CD4-positive, alpha-beta T cell treated with Interleukin-4 for 1 hour (primary cell): ENCODE measurements at regions not wholly inside any gene's neighbourhood (a gene's known extent, or its start where the extent isn't known, plus 50 kb on each side); places are given as distances from the start of the nearest gene placed in this dataset.
"Not testable (repeated sequence)": the region's sequence is repeated elsewhere in the genome, so short reads cannot be mapped to it uniquely, and the experiment has no call there.

Experiments used
- DNase-seq, 2 donors: peaks; one replicate each; pipeline ENCODE4 v3.0.0-alpha.2; 2020 to 2022

DNA sequence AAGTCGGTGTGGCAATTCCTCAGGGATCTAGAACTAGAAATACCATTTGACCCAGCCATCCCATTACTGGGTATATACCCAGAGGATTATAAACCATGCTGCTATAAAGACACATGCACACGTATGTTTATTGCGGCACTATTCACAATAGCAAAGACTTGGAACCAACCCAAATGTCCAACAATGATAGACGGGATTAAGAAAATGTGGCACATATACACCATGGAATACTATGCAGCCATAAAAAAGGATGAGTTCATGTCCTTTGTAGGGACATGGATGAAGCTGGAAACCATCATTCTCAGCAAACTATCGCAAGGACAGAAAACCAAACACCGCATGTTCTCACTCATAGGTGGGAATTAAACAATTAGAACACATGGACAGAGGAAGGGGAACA is 80.6 kb upstream of the ST3GAL5 start:
- not testable (repeated sequence) for DNase-seq

GRCh38 chr2:85965770-85966169 is 77.0 kb upstream of the ST3GAL5 start:
- not testable (repeated sequence) for DNase-seq

DNA sequence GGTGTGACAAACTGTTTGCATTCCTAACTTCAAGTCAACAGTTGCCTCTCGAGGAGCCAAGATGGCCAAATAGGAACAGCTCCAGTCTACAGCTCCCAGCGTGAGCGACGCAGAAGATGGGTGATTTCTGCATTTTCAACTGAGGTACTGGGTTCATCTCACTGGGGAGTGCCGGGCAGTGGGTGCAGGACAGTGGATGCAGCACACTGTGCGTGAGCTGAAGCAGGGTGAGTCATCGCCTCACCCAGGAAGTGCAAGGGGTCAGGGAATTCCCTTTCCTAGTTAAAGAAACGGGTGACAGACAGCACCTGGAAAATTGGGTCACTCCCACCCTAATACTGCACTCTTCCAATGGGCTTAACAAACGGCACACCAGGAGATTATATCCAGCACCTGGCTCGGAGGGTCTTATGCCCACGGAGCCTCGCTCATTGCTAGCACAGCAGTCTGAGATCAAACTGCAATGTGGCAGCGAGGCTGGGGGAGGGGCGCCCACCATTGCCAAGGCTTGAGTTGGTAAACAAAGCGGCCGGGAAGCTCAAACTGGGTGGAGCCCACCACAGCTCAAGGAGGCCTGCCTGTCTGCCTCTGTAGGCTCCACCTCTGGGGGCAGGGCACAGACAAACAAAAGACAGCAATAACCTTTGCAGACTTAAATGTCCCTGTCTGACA is 75.1 kb upstream of the ST3GAL5 start:
- peak; percentile 3 to 31 for DNase-seq

- DNase-seq, result no peak
Measured at GRCh38 chr2:85963068-85963467, 74.3 kb upstream of the ST3GAL5 start.

GRCh38 chr2:85961754-85962153 is 73.0 kb upstream of the ST3GAL5 start:
- no peak for DNase-seq

- no peak for DNase-seq
Measured at GRCh38 chr2:85961053-85961452, 72.3 kb upstream of the ST3GAL5 start.

DNA sequence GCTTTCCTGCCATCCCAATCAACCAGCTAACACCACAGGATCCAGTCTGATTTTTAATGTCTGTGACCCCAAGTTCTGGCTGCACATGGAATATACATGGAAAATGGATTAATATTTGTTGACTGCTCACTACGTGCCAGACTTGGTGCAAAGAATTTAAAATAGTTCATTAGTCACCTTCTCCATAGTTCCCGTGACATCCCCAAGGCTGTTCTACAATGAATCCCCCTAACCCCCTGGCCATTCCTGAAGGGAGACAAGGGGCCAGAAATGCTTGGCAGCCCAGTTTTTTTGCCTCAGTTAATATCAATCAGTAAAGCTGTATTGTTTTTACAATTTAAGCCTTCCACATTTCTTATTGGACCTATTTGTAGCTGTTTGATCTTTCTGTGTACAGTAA is 71.0 kb upstream of the ST3GAL5 start:
- no peak for DNase-seq

DNA sequence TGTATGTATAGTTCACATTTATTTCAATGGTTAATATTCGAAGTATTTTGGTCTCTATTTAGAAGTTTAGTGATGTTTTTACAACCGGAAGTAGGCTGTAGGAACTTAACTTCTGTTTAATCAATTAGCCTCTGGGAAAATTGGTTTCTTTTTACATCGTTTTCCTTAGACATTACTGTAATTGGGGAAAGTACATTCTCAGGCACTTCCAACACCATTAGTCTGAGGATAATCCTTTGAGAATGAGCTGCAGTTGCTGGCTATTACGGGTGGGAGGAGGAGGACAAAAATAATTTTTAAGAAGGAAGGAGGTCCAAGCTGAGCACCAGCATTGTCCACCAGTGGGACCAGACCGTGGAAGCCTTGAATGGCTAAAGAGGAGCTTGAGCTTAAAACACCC is 70.4 kb upstream of the ST3GAL5 start:
- DNase-seq, result no peak

DNA sequence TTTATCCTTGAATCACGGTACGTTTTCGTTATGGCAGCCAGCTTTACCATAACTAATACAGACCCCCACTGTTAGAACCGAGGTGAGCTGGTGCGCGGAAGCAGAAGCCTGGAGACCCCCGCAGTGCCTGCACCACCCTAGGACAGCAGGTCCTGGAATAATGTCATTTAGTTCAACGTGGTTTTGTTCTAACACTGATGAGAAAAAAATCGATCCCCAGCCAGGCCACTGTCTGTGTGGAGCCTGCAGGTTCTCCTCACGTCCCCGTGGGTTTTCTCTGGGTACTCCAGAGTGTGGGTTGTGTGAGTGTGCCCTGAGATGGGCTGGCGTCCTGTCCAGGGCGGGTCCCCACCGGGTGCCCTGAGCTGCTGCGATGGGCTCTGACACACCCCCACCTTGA is 69.9 kb upstream of the ST3GAL5 start:
- DNase-seq, result no peak

DNA sequence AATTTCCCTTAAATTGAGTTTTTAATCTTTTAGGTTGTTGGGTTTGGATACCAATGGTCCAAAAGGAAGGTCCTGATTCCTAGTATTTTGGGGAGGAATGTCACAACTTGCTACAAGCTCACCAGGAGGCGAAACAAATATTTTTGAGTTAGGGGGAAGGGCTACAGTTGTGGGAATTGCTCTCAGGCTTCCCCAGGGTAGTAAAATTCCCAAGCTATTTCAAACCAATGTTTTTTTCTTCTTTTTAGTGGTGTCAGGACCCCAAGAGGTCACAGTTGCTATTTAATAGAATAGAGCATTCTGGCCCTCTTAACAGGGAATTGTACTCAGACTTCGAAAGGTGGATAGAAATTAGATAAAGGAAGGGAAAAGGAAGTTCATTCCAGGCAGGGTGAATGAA is 68.5 kb upstream of the ST3GAL5 start:
- no peak for DNase-seq

GRCh38 chr2:85956646-85957039 is 67.9 kb upstream of the ST3GAL5 start:
- DNase-seq, result no peak

DNA sequence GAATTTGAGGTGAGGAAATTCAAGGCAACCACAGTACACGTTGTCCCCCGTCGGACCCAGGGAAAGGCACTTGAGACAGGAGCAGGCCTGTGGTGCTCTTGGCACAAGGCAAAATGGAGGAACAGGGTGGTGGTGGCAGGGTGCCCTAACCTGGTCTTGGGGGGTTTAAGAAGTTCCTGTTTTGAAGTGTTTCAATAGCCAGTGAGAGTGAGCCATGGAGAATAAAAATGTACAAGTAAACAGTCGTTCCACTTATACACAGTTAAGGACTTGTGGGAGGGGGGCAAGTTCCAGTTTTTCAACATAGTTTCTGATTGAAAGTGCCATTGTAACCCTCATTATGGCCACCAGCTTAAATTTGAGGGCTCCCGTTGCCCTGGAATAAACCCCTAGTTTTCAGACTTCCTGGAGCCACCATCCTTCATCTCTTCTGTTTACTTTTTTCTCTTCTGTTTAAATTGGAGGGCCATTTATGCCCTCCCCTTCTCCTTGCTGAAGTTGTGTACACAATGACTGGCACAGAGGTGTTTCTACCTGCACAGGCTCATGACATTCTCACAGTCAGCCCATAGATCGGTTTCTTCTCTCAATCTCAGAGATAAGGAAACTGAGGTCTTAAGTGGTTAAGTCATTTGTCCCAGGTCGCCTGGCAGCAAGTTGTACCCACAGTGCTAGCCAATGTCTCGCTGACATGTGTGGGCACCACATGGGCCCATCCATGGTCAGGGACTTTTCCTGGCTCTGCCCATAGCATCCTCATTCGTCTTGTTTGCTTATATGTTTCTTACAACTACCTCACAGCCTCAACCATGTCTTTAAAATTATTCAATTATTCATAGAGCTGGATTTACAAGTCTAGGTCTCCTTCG is 66.0 kb upstream of the ST3GAL5 start:
- no peak for DNase-seq

DNA sequence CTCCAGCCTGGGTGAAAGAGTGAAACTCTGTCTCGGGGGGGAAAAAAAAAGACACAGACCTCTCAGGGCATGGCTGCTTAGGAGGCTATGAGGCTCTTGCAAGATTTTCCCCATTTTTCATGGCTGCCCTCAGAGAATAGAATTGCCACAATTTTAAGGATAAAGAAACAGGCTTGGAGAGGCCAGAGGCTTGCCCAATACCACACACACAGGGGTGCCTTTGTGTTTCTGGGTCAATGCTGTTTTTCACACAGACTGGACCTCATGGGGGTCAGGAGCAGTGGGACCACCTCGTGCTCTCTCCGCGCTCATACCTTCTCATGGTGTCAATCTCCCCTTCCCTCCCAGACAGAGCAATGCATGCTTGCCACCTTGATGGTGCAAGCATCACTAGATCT is 65.4 kb upstream of the ST3GAL5 start:
- DNase-seq, result no peak

- DNase-seq, result no peak
Measured at GRCh38 chr2:85953476-85953875, 64.7 kb upstream of the ST3GAL5 start.

DNA sequence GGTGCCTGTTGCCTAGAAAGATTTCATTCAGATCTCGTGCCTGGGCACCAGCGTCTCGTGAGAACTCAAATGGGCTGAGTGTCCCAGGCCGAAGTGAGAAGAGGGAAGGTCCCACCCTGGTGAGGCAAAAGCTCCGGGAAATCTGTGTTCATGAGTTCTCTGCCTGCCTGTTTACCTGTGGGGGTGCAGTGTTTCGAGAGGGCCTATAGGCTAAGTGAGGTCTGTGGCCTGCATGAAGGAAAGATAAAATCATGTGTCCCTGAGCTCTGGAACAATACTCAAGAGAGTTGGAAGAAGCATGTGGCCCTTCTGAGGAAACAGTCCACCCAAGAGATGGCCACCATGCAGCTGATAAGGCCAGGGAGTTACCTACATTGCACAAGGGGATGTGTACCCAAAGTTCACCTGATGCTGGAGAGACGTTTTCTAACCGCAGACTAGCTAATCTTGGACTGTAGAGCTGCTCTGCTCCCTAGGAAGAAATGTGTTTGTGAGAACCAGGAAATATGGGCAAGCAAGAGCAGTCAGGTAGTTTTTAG is 63.5 kb upstream of the ST3GAL5 start:
- DNase-seq, result no peak

DNA sequence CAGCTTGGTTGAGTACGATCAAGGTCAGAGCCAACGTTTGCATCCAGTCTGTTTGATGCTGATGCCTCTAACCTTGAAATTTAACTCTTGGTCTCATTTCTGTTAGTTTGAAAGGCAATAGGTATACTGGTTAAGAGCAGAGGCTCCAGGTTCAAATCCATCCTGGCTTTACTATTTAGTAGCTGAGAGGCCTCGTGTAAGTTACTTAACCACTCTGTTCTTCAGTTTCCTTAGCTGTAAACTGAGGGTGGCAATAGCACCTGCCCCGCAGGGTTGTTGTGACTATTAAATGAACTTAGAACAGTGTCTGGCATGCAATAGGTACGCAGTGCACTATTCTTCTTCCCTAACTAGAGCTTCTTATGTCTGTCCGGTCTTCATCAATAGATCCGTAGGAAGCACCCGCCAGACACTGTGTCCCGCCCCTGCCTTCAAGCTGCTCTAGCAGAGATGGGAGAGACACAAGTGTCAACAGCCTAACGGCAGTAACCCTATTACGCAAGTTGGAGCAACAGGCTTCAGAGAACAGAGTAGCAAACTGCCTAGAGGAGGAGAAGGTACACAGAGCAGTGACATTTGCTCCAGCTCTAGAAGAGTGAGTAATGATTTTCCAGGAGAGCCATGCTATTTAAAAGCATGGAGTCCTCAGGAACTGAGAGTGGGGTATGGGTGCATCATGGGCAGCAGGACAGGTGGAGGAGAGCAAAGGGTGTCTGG is 62.7 kb upstream of the ST3GAL5 start:
- no peak for DNase-seq

- DNase-seq, result no peak
Measured at GRCh38 chr2:85950743-85951142, 62.0 kb upstream of the ST3GAL5 start.

DNA sequence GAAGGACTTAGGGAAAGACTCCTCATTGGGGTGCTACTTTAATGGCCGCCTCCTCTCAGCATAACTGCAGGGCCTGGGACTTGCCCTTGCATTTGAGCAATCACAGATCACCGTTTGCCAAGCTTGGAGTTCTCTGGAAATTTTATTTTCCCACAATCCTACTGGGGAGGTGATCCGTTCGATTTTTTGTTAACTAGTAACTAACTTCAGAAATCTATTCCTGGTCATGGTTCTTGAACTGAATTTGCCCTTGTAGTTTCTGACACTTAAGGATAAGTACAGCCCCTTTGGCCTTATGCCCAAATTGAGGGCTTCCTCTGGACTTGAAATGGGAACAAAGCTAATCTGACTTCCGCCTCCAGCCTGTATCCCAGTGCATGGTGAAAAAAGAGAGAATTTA is 60.5 kb upstream of the ST3GAL5 start:
- DNase-seq, result no peak

DNA sequence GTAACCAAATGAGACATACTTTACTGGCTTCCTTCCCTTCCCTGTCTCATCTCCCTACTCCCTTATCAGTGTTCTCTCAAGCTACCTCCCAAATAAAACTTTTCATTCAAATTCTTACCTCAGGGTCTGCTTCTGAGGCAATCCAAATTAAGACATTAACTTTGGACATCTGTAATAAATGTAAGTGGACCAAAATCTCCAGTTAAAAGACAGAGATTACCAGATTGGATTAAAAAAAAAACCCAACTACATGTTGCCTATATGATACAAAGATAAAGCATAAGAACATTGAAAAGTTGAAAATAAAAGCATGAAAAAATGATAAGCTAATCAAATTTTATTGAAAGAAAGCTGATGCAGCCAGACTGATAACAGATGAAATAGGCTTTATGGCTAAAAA is 58.8 kb upstream of the ST3GAL5 start:
- no peak for DNase-seq

- DNase-seq, result no peak
Measured at GRCh38 chr2:85945586-85945985, 56.8 kb upstream of the ST3GAL5 start.

DNA sequence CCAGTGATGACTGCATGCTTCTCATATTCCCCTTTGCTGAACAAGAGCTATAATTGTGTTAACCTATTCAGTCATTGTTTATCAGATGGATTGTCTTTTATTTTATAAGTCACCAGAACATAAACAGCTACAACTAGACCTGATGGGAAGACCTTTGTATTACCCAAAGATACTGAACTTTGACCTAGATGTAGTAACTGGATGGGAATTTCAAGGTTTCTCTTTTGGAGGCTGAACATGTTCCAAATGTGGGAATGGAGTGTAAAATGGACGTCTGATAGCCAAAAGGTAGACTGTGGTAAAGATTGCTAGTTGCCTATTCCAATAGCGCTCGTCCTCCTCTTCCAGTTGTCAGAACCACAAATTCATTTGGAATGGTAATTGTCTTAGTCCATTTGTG is 56.4 kb upstream of the ST3GAL5 start:
- DNase-seq, result no peak

GRCh38 chr2:85942346-85942957 is 53.7 kb upstream of the ST3GAL5 start:
- no peak for DNase-seq

DNA sequence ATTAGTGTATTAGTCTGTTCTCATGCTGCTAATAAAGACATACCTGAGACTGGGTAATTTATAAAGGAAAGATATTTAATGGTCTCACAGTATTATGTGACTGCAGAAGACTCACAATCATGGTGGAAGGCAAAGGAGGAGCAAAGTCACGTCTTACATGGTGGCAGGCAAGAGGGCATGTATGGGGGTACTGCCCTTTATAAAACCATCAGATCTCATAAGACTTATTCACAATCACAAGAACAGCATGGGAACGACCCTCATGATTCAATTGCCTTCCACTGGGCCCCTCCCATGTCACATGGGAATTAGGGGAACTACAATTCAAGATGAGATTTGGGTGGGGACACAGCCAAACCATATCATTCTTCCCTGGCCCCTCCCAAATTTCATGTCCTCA is 52.7 kb upstream of the ST3GAL5 start:
- DNase-seq, result not testable (repeated sequence)
